Activated naive CD8-positive, alpha-beta T cell treated with anti-CD3 and anti-CD28 coated beads, Interleukin-2, amount 10 ng/mL, durations not matched to agents 7 days and 5 days (primary cell): ENCODE measurements at regions not wholly inside any gene's neighbourhood (a gene's known extent, or its start where the extent isn't known, plus 50 kb on each side); places are given as distances from the start of the nearest gene placed in this dataset.

ENCODE experiments used
- ATAC-seq: fragments of 150-1000 bp; cut with Tn5 transposase; one replicate; pipeline ENCODE4 v1.10.0; 2021; ENCODE audit warnings: low read depth, moderate library complexity
- POLR2A ChIA-PET: fragments of 350-600 bp; sonication (Branson Sonifier 250); formaldehyde crosslinking; loops from one replicate; lab custom pipeline; 2021; ENCODE audit warnings: antibody characterized with exemption; lab: Charles Lee
- DNase-seq: peaks from one replicate; pipeline ENCODE4 v3.0.0; 2021
- H3K27ac Mint-ChIP-seq: one replicate; pipeline ENCODE4 v1.8.0; 2022; ENCODE audit warnings: mild to moderate bottlenecking, mixed read lengths
- H3K27me3 Mint-ChIP-seq: one replicate; pipeline ENCODE4 v1.8.0; 2022; ENCODE audit warnings: mild to moderate bottlenecking, moderate library complexity, mixed read lengths
- H3K36me3 Mint-ChIP-seq: one replicate; pipeline ENCODE4 v1.8.0; 2021; ENCODE audit warnings: mild to moderate bottlenecking, mixed read lengths
- H3K4me1 Mint-ChIP-seq: one replicate; pipeline ENCODE4 v1.8.0; 2021; ENCODE audit warnings: mixed read lengths
- H3K4me3 Mint-ChIP-seq: one replicate; pipeline ENCODE4 v1.8.0; 2022; ENCODE audit warnings: mild to moderate bottlenecking, moderate library complexity, mixed read lengths
- H3K9me3 Mint-ChIP-seq: one replicate; pipeline ENCODE4 v1.8.0; 2021; ENCODE audit warnings: mixed read lengths

GRCh38 chr10:31707093-31708039 lies 221.3 kb downstream of the ARHGAP12 start:
- Mint-ChIP-seq H3K9me3 (peaks cover 10% of the 10 kb centered on the region), H3K27ac (peak overlapping the region; percentile 89), H3K4me1 (peaks cover 15% of the 10 kb centered on the region), H3K36me3 (peaks cover 9% of the 10 kb centered on the region), H3K27me3 (no peaks in the 10 kb centered on the region), H3K4me3 (peak overlapping the region; percentile 54)
- DNase-seq (peak; percentile 64), ATAC-seq (peak; percentile 95)
- POLR2A ChIA-PET: interaction anchor here (1.7 kb wide), 1 partner anchor 38 kb away, joined by 5 read pairs; no protein-coding TSS in a partner anchor

- peaks cover 7% of the 10 kb centered on the region for H3K9me3 Mint-ChIP-seq
- H3K27ac Mint-ChIP-seq: peak overlapping the region; percentile 89
- peaks cover 8% of the 10 kb centered on the region for H3K36me3 Mint-ChIP-seq
- POLR2A ChIA-PET: interaction anchor here (1.7 kb wide), 1 partner anchor 39 kb away, joined by 5 read pairs; no protein-coding TSS in a partner anchor
- no peaks in the 10 kb centered on the region for H3K27me3 Mint-ChIP-seq
- peaks cover 15% of the 10 kb centered on the region for H3K4me1 Mint-ChIP-seq
- DNase-seq (no peak), ATAC-seq (no peak)
- H3K4me3 Mint-ChIP-seq: no peak overlapping the region
These were observed 222.1 kb downstream of the ARHGAP12 start for GRCh38 chr10:31706464-31707092.

GRCh38 chr10:31705136-31705535 lies 223.5 kb downstream of the ARHGAP12 start:
- Mint-ChIP-seq H3K36me3 (peaks cover 7% of the 10 kb centered on the region), H3K4me1 (peaks cover 15% of the 10 kb centered on the region), H3K4me3 (no peak overlapping the region), H3K27ac (no peak overlapping the region), H3K9me3 (peaks cover 6% of the 10 kb centered on the region), H3K27me3 (no peaks in the 10 kb centered on the region)
- no peak for ATAC-seq
- POLR2A ChIA-PET: no interaction called here
- DNase-seq: no peak

- no peak for ATAC-seq
- Mint-ChIP-seq H3K9me3 (peaks cover 4% of the 10 kb centered on the region), H3K36me3 (peaks cover 4% of the 10 kb centered on the region), H3K4me3 (no peak overlapping the region), H3K27me3 (no peaks in the 10 kb centered on the region), H3K27ac (no peak overlapping the region), H3K4me1 (peaks cover 15% of the 10 kb centered on the region)
- POLR2A ChIA-PET: no interaction called here
- no peak for DNase-seq
These were observed 224.4 kb downstream of the ARHGAP12 start for GRCh38 chr10:31704195-31704594.

GRCh38 chr10:31702954-31703353 lies 225.7 kb downstream of the ARHGAP12 start:
- no peaks in the 10 kb centered on the region for H3K27me3 Mint-ChIP-seq
- ATAC-seq (no peak), DNase-seq (no peak)
- POLR2A ChIA-PET: no interaction called here
- no peak overlapping the region for H3K27ac Mint-ChIP-seq
- peaks cover 4% of the 10 kb centered on the region for H3K9me3 Mint-ChIP-seq
- H3K4me1 Mint-ChIP-seq: peaks cover 12% of the 10 kb centered on the region
- no peak overlapping the region for H3K4me3 Mint-ChIP-seq
- H3K36me3 Mint-ChIP-seq: peaks cover 4% of the 10 kb centered on the region

GRCh38 chr10:31702005-31702404 lies 226.6 kb downstream of the ARHGAP12 start:
- POLR2A ChIA-PET: no interaction called here
- no peaks in the 10 kb centered on the region for H3K27me3 Mint-ChIP-seq
- peaks cover 4% of the 10 kb centered on the region for H3K36me3 Mint-ChIP-seq
- peaks cover 4% of the 10 kb centered on the region for H3K9me3 Mint-ChIP-seq
- no peak for ATAC-seq
- no peak overlapping the region for H3K27ac Mint-ChIP-seq
- peaks cover 2% of the 10 kb centered on the region for H3K4me1 Mint-ChIP-seq
- H3K4me3 Mint-ChIP-seq: no peak overlapping the region
- DNase-seq: no peak

- H3K27me3 Mint-ChIP-seq: no peaks in the 10 kb centered on the region
- ATAC-seq (no peak), DNase-seq (no peak)
- no peak overlapping the region for H3K27ac Mint-ChIP-seq
- POLR2A ChIA-PET: no interaction called here
- peaks cover 4% of the 10 kb centered on the region for H3K9me3 Mint-ChIP-seq
- peaks cover 1% of the 10 kb centered on the region for H3K4me1 Mint-ChIP-seq
- H3K4me3 Mint-ChIP-seq: no peak overlapping the region
- H3K36me3 Mint-ChIP-seq: peaks cover 2% of the 10 kb centered on the region
These were observed 227.1 kb downstream of the ARHGAP12 start for GRCh38 chr10:31701546-31701945.

GRCh38 chr10:31700181-31700611 lies 228.4 kb downstream of the ARHGAP12 start:
- Mint-ChIP-seq H3K27me3 (no peaks in the 10 kb centered on the region), H3K9me3 (peaks cover 2% of the 10 kb centered on the region), H3K27ac (no peak overlapping the region), H3K36me3 (peaks cover 2% of the 10 kb centered on the region), H3K4me1 (no peaks in the 10 kb centered on the region), H3K4me3 (no peak overlapping the region)
- DNase-seq (no peak), ATAC-seq (no peak)
- POLR2A ChIA-PET: no interaction called here

GRCh38 chr10:31698181-31698830 lies 230.3 kb downstream of the ARHGAP12 start:
- ATAC-seq (no peak), DNase-seq (no peak)
- no peaks in the 10 kb centered on the region for H3K27me3 Mint-ChIP-seq
- H3K36me3 Mint-ChIP-seq: no peaks in the 10 kb centered on the region
- no peaks in the 10 kb centered on the region for H3K4me1 Mint-ChIP-seq
- no peak overlapping the region for H3K4me3 Mint-ChIP-seq
- H3K9me3 Mint-ChIP-seq: no peaks in the 10 kb centered on the region
- POLR2A ChIA-PET: no interaction called here
- H3K27ac Mint-ChIP-seq: no peak overlapping the region

- H3K27ac Mint-ChIP-seq: no peak overlapping the region
These were observed 231.1 kb downstream of the ARHGAP12 start for GRCh38 chr10:31697271-31698180.

GRCh38 chr10:31694929-31695837 lies 233.4 kb downstream of the ARHGAP12 start:
- Mint-ChIP-seq H3K4me3 (no peak overlapping the region), H3K27ac (no peak overlapping the region), H3K36me3 (no peaks in the 10 kb centered on the region), H3K27me3 (no peaks in the 10 kb centered on the region), H3K9me3 (peaks cover 3% of the 10 kb centered on the region), H3K4me1 (no peaks in the 10 kb centered on the region)
- ATAC-seq: no peak
- no peak for DNase-seq
- POLR2A ChIA-PET: no interaction called here

More at GRCh38 chr10:31697271-31698180, 231.1 kb downstream of the ARHGAP12 start:
- Mint-ChIP-seq H3K4me3 (no peak overlapping the region), H3K9me3 (no peaks in the 10 kb centered on the region), H3K36me3 (no peaks in the 10 kb centered on the region), H3K4me1 (no peaks in the 10 kb centered on the region), H3K27me3 (no peaks in the 10 kb centered on the region)
- ATAC-seq (no peak), DNase-seq (no peak)
- POLR2A ChIA-PET: no interaction called here
